ENCODE measurements at regions not wholly inside any gene's neighbourhood (a gene's known extent, or its start where the extent isn't known, plus 50 kb on each side); places are given as distances from the start of the nearest gene placed in this dataset.

DNA sequence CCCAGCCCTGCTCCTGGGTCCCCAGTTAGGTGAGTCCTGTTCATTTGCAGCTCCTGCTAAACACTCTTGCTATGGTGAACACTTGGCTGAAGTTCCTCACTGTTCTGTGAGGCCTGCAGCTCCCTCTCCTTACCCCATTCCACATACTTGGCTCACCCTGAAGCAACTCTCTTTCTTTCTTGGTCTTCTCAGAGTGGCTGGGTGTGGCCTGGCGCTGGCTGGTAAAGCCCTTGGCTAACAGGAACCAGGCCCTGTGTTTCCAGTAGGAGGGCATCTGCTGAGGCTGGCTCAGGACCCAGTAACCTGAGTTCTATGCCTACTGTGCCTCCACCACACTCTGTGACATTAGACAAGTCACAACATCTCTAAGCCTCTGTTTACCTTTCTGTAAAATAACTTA lies 53.1 kb upstream of the COL13A1 start:
- TF ChIP-seq JUND (CRISPR knock-in tag; IDR thresholded peaks at IDR 0.05) (no peak), ATF1 (CRISPR knock-in tag; IDR thresholded peaks at IDR 0.05) (no peak), ZFP82 (CRISPR knock-in tag; IDR thresholded peaks at IDR 0.05; ENCODE audit: borderline replicate concordance) (no peak), TAF1 (CRISPR knock-in tag; IDR thresholded peaks at IDR 0.05) (no peak), KLF9 (CRISPR knock-in tag; IDR thresholded peaks at IDR 0.05; ENCODE audit: low read depth) (no peak), RORA (CRISPR knock-in tag; IDR thresholded peaks at IDR 0.05) (no peak), FOSL1 (CRISPR knock-in tag; IDR thresholded peaks at IDR 0.05; ENCODE audit: borderline replicate concordance) (no peak), NKX3-1 (CRISPR knock-in tag; IDR thresholded peaks at IDR 0.05) (no peak), ZNF704 (CRISPR knock-in tag; IDR thresholded peaks at IDR 0.05; ENCODE audit: borderline replicate concordance) (no peak), ELK4 (CRISPR knock-in tag; IDR thresholded peaks at IDR 0.05; ENCODE audit: borderline replicate concordance) (no peak)
- TF ChIP-seq, protein P1, sequence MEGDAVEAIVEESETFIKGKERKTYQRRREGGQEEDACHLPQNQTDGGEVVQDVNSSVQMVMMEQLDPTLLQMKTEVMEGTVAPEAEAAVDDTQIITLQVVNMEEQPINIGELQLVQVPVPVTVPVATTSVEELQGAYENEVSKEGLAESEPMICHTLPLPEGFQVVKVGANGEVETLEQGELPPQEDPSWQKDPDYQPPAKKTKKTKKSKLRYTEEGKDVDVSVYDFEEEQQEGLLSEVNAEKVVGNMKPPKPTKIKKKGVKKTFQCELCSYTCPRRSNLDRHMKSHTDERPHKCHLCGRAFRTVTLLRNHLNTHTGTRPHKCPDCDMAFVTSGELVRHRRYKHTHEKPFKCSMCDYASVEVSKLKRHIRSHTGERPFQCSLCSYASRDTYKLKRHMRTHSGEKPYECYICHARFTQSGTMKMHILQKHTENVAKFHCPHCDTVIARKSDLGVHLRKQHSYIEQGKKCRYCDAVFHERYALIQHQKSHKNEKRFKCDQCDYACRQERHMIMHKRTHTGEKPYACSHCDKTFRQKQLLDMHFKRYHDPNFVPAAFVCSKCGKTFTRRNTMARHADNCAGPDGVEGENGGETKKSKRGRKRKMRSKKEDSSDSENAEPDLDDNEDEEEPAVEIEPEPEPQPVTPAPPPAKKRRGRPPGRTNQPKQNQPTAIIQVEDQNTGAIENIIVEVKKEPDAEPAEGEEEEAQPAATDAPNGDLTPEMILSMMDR (CRISPR knock-in tag; IDR thresholded peaks at IDR 0.05) = no peak
- TF ChIP-seq, protein P2, sequence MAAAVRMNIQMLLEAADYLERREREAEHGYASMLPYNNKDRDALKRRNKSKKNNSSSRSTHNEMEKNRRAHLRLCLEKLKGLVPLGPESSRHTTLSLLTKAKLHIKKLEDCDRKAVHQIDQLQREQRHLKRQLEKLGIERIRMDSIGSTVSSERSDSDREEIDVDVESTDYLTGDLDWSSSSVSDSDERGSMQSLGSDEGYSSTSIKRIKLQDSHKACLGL (CRISPR knock-in tag; IDR thresholded peaks at IDR 0.05) = no peak
